ENCODE measurements at regions not wholly inside any gene's neighbourhood (a gene's known extent, or its start where the extent isn't known, plus 50 kb on each side); places are given as distances from the start of the nearest gene placed in this dataset.

- DNase-seq: no peak
Observed at GRCh38 chr20:50344232-50345071, 153.8 kb downstream of the CEBPB start.

- no peak for DNase-seq
Observed at GRCh38 chr20:50345712-50346373, 155.2 kb downstream of the CEBPB start.

GRCh38 chr20:50346374-50347283 lies 156.0 kb downstream of the CEBPB start:
- peak; percentile 43 for DNase-seq

DNA sequence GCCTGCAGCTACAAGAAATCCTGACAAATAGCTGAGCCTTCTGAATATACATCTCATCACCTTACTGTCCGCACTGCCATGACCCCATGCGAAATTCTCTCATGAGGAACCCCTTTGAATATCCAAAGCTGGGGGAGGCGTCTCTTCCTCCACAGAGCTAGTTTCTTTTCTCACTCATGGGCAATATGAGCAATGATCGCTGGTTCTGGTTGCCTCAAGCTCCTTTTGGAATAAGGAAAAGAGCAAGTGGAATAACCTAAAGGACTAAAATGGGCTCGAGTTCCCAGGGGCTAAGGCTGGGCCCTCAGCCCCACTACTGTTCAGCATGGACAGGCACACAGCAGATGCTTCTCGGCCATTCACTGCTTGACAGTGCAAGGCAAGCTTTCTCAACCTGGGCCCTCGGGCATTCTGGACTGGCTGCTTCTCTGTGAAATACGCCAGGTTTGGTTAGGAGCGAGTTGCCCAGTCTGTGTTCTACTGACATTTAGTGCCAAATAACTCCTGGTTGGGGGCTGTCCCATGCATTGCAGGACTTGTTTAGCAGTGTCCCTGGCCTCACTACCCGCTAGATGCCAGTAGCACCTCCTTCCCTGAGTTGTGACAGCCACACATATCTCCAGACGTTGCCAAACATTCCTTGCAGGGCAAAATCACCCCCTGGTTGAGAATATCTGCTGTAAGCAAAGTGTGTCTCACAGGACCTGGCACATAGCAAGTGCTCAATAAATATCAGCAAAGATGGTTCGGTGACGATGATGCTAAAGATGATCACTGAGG lies 156.8 kb downstream of the CEBPB start:
- DNase-seq: no peak

GRCh38 chr20:50348096-50348495 lies 157.5 kb downstream of the CEBPB start:
- DNase-seq: no peak

- no peak for DNase-seq
Observed at GRCh38 chr20:50350510-50351249, 159.5 kb upstream of the PTPN1 start.

DNA sequence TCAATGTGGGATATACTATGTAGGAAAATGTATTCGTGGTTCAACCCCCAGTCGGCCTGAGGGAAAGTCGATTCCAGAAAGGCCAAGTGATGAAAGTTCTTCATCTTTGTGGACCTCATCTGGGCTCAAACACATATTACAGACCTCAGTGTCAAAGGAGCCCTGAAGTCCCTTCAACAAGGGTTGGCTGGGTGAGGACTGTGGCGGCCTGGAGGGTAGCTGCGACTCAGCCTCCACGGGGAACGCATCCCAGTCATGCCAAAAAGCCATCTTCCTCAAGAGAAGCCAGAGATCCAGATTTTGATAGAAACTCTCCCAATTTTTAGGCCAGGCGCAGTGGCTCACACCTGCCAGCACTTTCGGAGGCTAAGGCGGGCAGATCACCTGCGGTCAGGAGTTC lies 158.6 kb upstream of the PTPN1 start:
- DNase-seq: no peak

- no peak for DNase-seq
Observed at GRCh38 chr20:50353289-50353961, 156.8 kb upstream of the PTPN1 start.

GRCh38 chr20:50354721-50355589 lies 155.2 kb upstream of the PTPN1 start:
- DNase-seq: no peak

- DNase-seq: no peak
Observed at GRCh38 chr20:50355590-50356524, 154.3 kb upstream of the PTPN1 start.

DNA sequence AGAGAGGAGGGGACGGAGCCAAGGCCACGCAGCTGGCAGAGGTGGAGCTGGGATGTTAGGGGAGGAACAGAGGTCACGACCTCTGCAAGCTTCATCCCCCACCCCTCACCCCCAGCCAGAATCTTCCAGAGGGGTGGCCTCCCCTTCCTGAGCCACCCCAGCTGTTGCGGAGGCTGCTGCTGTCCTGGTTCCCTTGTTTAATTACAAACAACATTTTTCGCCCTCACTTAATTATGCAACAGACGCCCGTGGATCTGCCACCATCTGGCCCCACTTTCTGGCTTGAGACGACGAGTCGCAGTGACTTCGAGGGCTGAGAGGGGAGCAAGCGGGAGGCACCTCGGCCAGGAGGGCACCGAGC lies 153.7 kb upstream of the PTPN1 start:
- DNase-seq: no peak

GRCh38 chr20:50356962-50357782 lies 153.0 kb upstream of the PTPN1 start:
- DNase-seq: no peak

DNA sequence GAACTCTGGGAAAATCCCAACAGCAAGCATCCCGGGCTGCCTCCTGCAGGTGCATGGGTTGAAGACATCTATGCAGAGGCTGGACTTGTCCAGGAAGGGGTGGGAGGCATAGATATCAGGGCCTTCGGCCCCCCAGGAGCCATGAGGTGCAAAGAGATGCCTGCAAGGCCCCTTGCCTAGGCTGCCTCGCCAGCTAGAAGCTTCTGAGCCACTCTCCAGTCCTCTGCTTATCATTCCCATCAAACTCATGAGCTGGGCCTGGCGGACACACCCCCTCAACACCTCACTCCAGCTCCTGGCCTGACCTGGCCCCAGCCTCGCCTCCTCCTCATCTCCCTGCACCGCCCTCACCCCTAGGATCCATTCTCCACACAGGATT lies 152.4 kb upstream of the PTPN1 start:
- no peak for DNase-seq

DNA sequence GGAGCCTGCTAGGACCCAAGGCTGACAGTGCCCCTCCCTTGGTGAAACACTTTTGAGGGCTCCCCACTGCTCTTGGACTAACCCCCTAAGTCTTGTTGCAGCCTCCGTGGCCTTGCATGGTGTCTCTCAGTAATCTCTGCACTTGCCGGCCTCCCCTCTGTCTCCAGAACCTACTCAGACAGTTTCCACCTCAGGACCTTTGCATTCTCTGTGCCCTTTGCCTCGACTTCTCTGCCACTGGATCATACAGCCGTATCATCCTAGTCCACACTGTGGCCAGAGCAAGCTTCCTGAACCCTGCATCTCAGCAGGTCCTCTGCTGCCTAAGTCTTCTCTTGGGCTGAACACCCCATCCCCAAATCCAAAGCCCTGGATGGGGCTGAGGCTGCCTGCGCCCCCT lies 152.0 kb upstream of the PTPN1 start:
- DNase-seq: no peak

- no peak for DNase-seq
Observed at GRCh38 chr20:50358971-50359370, 151.2 kb upstream of the PTPN1 start.

- no peak for DNase-seq
Observed at GRCh38 chr20:50359607-50360217, 150.5 kb upstream of the PTPN1 start.

GRCh38 chr20:50360218-50360672 lies 149.9 kb upstream of the PTPN1 start:
- no peak for DNase-seq
